CD4-positive, alpha-beta T cell (primary cell): ENCODE measurements at regions not wholly inside any gene's neighbourhood (a gene's known extent, or its start where the extent isn't known, plus 50 kb on each side); places are given as distances from the start of the nearest gene placed in this dataset.

ENCODE experiments used
- ATAC-seq: fragments of 200-7000 bp; cut with Tn5 transposase; one replicate; pipeline ENCODE4 v1.10.0; 2022; ENCODE audit warnings: mild to moderate bottlenecking; ENCODE audit not compliant: poor library complexity
- CTCF ChIA-PET: fragments of 350-600 bp; sonication (Branson Sonifier 250); formaldehyde crosslinking; loops from one replicate; lab custom pipeline; 2021; ENCODE audit warnings: antibody characterized with exemption, inconsistent platforms; lab: Charles Lee
- POLR2A ChIA-PET: fragments of 350-600 bp; sonication (Branson Sonifier 250); formaldehyde crosslinking; loops from one replicate; lab custom pipeline; 2021; ENCODE audit warnings: antibody characterized with exemption, inconsistent platforms; lab: Charles Lee
- DNase-seq, 14 experiments: peaks; one replicate each; pipeline ENCODE4 v3.0.0-alpha.2; 2013 to 2020; ENCODE audit warnings: mixed read lengths in 2 of 14
- H3K27ac ChIP-seq, 2 donors: one replicate each; pipeline versions ENCODE4 v1.5.1 to v1.7.0; 2013; ENCODE audit warnings: low read length in 2 of 2, low read depth in 1 of 2, mild to moderate bottlenecking in 1 of 2
- H3K27me3 ChIP-seq, 2 experiments: 1 replicate in 1 of 2; 2 replicates in 1 of 2; pipeline versions ENCODE4 v1.6.1 to v1.7.0; 2013; ENCODE audit warnings: low read length in 2 of 2, control low read depth in 1 of 2, mild to moderate bottlenecking in 1 of 2, moderate library complexity in 1 of 2; ENCODE audit not compliant: insufficient read depth in 2 of 2, control insufficient read depth in 1 of 2
- H3K36me3 ChIP-seq: one replicate; pipeline ENCODE4 v1.6.1; 2013; ENCODE audit warnings: low read length, control low read depth; ENCODE audit not compliant: insufficient read depth
- H3K4me1 ChIP-seq: one replicate; pipeline ENCODE4 v1.6.1; 2013; ENCODE audit warnings: low read length, control low read depth; ENCODE audit not compliant: insufficient read depth
- H3K4me3 ChIP-seq: one replicate; pipeline ENCODE4 v1.5.1; 2013; ENCODE audit warnings: mild to moderate bottlenecking, low read length, moderate library complexity
- H3K9me3 ChIP-seq, 2 experiments: 1 replicate in 1 of 2; 2 replicates in 1 of 2; pipeline versions ENCODE4 v1.6.1 to v1.7.0; 2013; ENCODE audit warnings: low read length in 2 of 2, mild to moderate bottlenecking in 2 of 2, control low read depth in 1 of 2, moderate library complexity in 1 of 2; ENCODE audit not compliant: control insufficient read depth in 1 of 2, insufficient read depth in 1 of 2
- H3K27ac Mint-ChIP-seq: one replicate; pipeline ENCODE4 v1.8.0; 2020; ENCODE audit warnings: mixed read lengths
- H3K27me3 Mint-ChIP-seq: one replicate; pipeline ENCODE4 v1.8.0; 2021; ENCODE audit warnings: mixed read lengths
- H3K36me3 Mint-ChIP-seq: one replicate; pipeline ENCODE4 v1.8.0; 2021; ENCODE audit warnings: low read depth, mixed read lengths
- H3K4me1 Mint-ChIP-seq: one replicate; pipeline ENCODE4 v1.8.0; 2021; ENCODE audit warnings: low read depth, mixed read lengths
- H3K4me3 Mint-ChIP-seq: one replicate; pipeline ENCODE4 v1.8.0; 2020; ENCODE audit warnings: mild to moderate bottlenecking, mixed read lengths
- H3K9me3 Mint-ChIP-seq: one replicate; pipeline ENCODE4 v1.8.0; 2020; ENCODE audit warnings: mixed read lengths
- CTCF ChIP-seq: fragments of 200-600 bp; IDR thresholded peaks from one replicate; pipeline ENCODE4 v1.8.0; 2022; ENCODE audit warnings: antibody characterized with exemption, mild to moderate bottlenecking
- intact Hi-C, 2 experiments: fragments of 100-400 bp; cut with DNase I in 1 of 2; cut with micrococcal nuclease in 1 of 2; formaldehyde crosslinking; loops; one replicate each; pipeline versions ENCODE4 v1.15.1 to v1.9.0; 2023 to 2025; cut with DNase I, micrococcal nuclease

GRCh38 chr2:41283079-41283775, 764.6 kb upstream of the PKDCC start:
- no peak overlapping the region for H3K27ac Mint-ChIP-seq
- ChIA-PET POLR2A (no interaction called here), CTCF (no interaction called here)
- no peaks in the 10 kb centered on the region for H3K4me1 Mint-ChIP-seq
- H3K36me3 Mint-ChIP-seq, result no peaks in the 10 kb centered on the region
- H3K4me3 Mint-ChIP-seq, result no peak overlapping the region
- H3K27ac ChIP-seq, result no peak overlapping the region
- H3K27me3 Mint-ChIP-seq, result no peaks in the 10 kb centered on the region
- no peaks in the 10 kb centered on the region for H3K9me3 ChIP-seq
- no peaks in the 10 kb centered on the region for H3K27me3 ChIP-seq
- no peak for TF ChIP-seq CTCF
- no peaks in the 10 kb centered on the region for H3K36me3 ChIP-seq
- DNase-seq (no peak), ATAC-seq (no peak)
- no peak overlapping the region for H3K4me3 ChIP-seq
- H3K4me1 ChIP-seq, result no peaks in the 10 kb centered on the region
- intact Hi-C loops, result no loop called here
- no peaks in the 10 kb centered on the region for H3K9me3 Mint-ChIP-seq

GRCh38 chr2:41293491-41293890, 754.3 kb upstream of the PKDCC start:
- DNase-seq, result no peak
- H3K9me3 ChIP-seq, result peaks cover 0 to 3% of the 10 kb centered on the region in 2 experiments
- H3K4me1 ChIP-seq, result no peaks in the 10 kb centered on the region
- H3K27ac ChIP-seq, result no peak overlapping the region
- no peak for ATAC-seq
- POLR2A ChIA-PET, result no interaction called here
- H3K4me1 Mint-ChIP-seq, result no peaks in the 10 kb centered on the region
- no peaks in the 10 kb centered on the region for H3K27me3 Mint-ChIP-seq
- no peaks in the 10 kb centered on the region for H3K36me3 Mint-ChIP-seq
- H3K27me3 ChIP-seq, result no peaks in the 10 kb centered on the region
- CTCF ChIA-PET, result no interaction called here
- no peaks in the 10 kb centered on the region for H3K36me3 ChIP-seq
- no peak overlapping the region for H3K4me3 Mint-ChIP-seq
- no peak overlapping the region for H3K4me3 ChIP-seq
- H3K27ac Mint-ChIP-seq, result no peak overlapping the region
- no peak for TF ChIP-seq CTCF
- intact Hi-C loops, result no loop called here
- no peaks in the 10 kb centered on the region for H3K9me3 Mint-ChIP-seq

GRCh38 chr2:41294331-41294730, 753.5 kb upstream of the PKDCC start:
- POLR2A ChIA-PET, result no interaction called here

More at GRCh38 chr2:41294331-41294730, 753.5 kb upstream of the PKDCC start:
- no peak for DNase-seq
- no peaks in the 10 kb centered on the region for H3K36me3 Mint-ChIP-seq
- H3K4me3 Mint-ChIP-seq, result no peak overlapping the region
- no peaks in the 10 kb centered on the region for H3K9me3 Mint-ChIP-seq
- no peak for TF ChIP-seq CTCF
- H3K27me3 Mint-ChIP-seq, result no peaks in the 10 kb centered on the region
- H3K9me3 ChIP-seq, result peaks cover 0 to 3% of the 10 kb centered on the region in 2 experiments
- no peaks in the 10 kb centered on the region for H3K4me1 ChIP-seq
- no peaks in the 10 kb centered on the region for H3K36me3 ChIP-seq
- ATAC-seq, result no peak
- no peaks in the 10 kb centered on the region for H3K4me1 Mint-ChIP-seq
- intact Hi-C loops, result no loop called here
- CTCF ChIA-PET, result no interaction called here
- H3K27ac Mint-ChIP-seq, result no peak overlapping the region
- no peaks in the 10 kb centered on the region for H3K27me3 ChIP-seq
- H3K4me3 ChIP-seq, result no peak overlapping the region
- no peak overlapping the region for H3K27ac ChIP-seq
